Parathyroid adenoma (tissue), 2 donors: ENCODE measurements at regions not wholly inside any gene's neighbourhood (a gene's known extent, or its start where the extent isn't known, plus 50 kb on each side); places are given as distances from the start of the nearest gene placed in this dataset.

Experiments
- H2AFZ ChIP-seq: fragments of 300-600 bp; sonication (generic); one replicate; pipeline ENCODE4 v1.7.0; 2017; ENCODE audit warnings: antibody characterized with exemption, mild to moderate bottlenecking
- H3K27ac ChIP-seq: fragments of 300-600 bp; sonication (generic); one replicate; pipeline ENCODE4 v1.7.0; 2017
- H3K27me3 ChIP-seq: fragments of 300-600 bp; sonication (generic); one replicate; pipeline ENCODE4 v1.7.0; 2017; ENCODE audit warnings: low read length; ENCODE audit not compliant: control insufficient read depth, insufficient read depth
- H3K36me3 ChIP-seq: fragments of 300-600 bp; sonication (generic); one replicate; pipeline ENCODE4 v1.7.0; 2017; ENCODE audit warnings: low read length; ENCODE audit not compliant: control insufficient read depth, insufficient read depth
- H3K4me1 ChIP-seq: fragments of 300-600 bp; sonication (generic); one replicate; pipeline ENCODE4 v1.7.0; 2017; ENCODE audit warnings: control low read depth
- H3K4me2 ChIP-seq: fragments of 300-600 bp; sonication (generic); one replicate; pipeline ENCODE4 v1.7.0; 2017; ENCODE audit warnings: low read length
- H3K4me3 ChIP-seq: fragments of 300-600 bp; sonication (generic); one replicate; pipeline ENCODE4 v1.7.0; 2017; ENCODE audit warnings: low read depth, low read length
- H3K79me2 ChIP-seq: fragments of 300-600 bp; sonication (generic); one replicate; pipeline ENCODE4 v1.7.0; 2017; ENCODE audit warnings: control low read depth
- H3K9ac ChIP-seq: fragments of 300-600 bp; sonication (generic); one replicate; pipeline ENCODE4 v1.7.0; 2017; ENCODE audit warnings: mild to moderate bottlenecking
- H3K9me3 ChIP-seq: fragments of 300-600 bp; sonication (generic); one replicate; pipeline ENCODE4 v1.7.0; 2017; ENCODE audit warnings: low read length; ENCODE audit not compliant: control insufficient read depth
- TF ChIP-seq, protein P1 (sequence below): fragments of 300-600 bp; sonication (generic); IDR thresholded peaks from one replicate; pipeline ENCODE4 v1.7.0; 2017; ENCODE audit warnings: antibody characterized with exemption, mild to moderate bottlenecking
- donor health status: primary hyperparathyroidism.

DNA sequence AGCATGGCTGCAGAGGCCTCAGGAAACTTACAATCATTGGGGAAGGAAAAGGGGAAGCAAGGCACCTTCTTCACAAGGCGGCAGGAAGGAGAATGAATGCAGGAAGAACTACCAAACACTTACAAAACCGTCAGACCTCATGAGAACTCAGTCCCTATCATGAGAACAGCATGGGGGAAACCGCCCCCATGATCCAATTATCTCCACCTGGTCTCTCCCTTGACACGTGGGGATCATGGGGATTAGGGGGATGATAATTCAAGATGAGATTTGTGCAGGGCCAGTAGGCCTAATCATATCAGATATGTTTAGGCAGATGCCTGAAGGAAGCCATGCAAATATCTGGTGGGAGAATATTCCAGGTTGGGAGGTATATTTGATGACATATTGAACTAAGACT lies 1176.4 kb upstream of the CDH18 start:
- H3K9me3 ChIP-seq = no peaks in the 10 kb centered on the region
- no peaks in the 10 kb centered on the region for H3K27me3 ChIP-seq
- H3K4me3 ChIP-seq = no peak overlapping the region
- H3K4me2 ChIP-seq = no peak overlapping the region
- TF ChIP-seq, protein P1, sequence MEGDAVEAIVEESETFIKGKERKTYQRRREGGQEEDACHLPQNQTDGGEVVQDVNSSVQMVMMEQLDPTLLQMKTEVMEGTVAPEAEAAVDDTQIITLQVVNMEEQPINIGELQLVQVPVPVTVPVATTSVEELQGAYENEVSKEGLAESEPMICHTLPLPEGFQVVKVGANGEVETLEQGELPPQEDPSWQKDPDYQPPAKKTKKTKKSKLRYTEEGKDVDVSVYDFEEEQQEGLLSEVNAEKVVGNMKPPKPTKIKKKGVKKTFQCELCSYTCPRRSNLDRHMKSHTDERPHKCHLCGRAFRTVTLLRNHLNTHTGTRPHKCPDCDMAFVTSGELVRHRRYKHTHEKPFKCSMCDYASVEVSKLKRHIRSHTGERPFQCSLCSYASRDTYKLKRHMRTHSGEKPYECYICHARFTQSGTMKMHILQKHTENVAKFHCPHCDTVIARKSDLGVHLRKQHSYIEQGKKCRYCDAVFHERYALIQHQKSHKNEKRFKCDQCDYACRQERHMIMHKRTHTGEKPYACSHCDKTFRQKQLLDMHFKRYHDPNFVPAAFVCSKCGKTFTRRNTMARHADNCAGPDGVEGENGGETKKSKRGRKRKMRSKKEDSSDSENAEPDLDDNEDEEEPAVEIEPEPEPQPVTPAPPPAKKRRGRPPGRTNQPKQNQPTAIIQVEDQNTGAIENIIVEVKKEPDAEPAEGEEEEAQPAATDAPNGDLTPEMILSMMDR = no peak
- H3K27ac ChIP-seq = no peak overlapping the region
- no peaks in the 10 kb centered on the region for H3K4me1 ChIP-seq
- H3K79me2 ChIP-seq = no peaks in the 10 kb centered on the region
- H2AFZ ChIP-seq = no peak overlapping the region
- no peak overlapping the region for H3K9ac ChIP-seq
- H3K36me3 ChIP-seq = no peaks in the 10 kb centered on the region

DNA sequence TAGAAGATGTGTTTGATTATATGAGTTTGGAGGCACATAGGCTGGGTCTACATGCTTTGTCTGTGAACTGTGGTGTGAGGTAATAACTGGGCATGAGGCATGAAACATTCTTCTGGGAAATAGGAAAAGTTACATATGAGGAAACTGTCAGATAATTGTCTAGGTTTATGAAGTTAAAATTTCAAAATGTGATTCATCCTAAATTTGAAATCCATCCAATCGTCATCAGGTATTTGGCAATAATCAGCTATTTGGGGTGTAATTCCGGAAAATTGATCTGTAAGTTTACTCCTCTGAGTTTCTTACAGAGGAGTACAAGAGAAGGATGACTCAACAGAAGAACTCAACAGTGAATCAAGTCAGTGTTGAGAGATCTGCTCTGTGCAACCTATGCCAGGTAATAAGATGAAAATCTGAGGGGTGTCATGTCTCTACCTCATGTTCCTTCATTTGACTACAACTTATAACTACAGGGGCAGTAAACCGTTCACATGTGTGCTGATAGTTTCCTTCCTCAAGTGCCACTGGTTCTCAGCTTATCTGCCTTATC lies 1171.6 kb upstream of the CDH18 start:
- Histone ChIP-seq H3K9me3 (no peaks in the 10 kb centered on the region), H3K36me3 (peaks cover 4% of the 10 kb centered on the region), H3K9ac (no peak overlapping the region), H3K79me2 (no peaks in the 10 kb centered on the region), H3K27ac (no peak overlapping the region), H3K4me3 (no peak overlapping the region), H3K4me2 (no peak overlapping the region), H3K4me1 (no peaks in the 10 kb centered on the region), H2AFZ (no peak overlapping the region), H3K27me3 (no peaks in the 10 kb centered on the region)
- TF ChIP-seq, protein P1 = no peak

DNA sequence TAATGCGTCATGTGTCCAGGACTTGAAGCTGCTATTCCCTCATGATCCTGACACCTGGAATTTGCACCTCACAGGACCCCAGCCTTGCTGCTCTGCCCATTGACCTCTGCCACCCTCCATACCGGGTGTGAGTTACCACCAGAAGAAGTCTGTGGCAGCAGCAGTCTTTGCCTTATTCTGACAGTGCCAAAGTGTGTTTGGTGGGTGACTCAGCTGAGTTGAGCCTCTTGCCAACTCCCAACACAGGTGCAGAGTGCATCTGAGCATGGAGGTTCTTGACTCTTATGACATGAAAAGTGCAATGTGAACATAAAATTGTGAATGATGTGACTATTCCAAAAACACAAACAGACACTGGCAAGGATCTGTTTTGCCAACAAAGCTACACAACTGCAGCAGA lies 1166.5 kb upstream of the CDH18 start:
- Histone ChIP-seq H3K4me2 (no peak overlapping the region), H2AFZ (no peak overlapping the region)

DNA sequence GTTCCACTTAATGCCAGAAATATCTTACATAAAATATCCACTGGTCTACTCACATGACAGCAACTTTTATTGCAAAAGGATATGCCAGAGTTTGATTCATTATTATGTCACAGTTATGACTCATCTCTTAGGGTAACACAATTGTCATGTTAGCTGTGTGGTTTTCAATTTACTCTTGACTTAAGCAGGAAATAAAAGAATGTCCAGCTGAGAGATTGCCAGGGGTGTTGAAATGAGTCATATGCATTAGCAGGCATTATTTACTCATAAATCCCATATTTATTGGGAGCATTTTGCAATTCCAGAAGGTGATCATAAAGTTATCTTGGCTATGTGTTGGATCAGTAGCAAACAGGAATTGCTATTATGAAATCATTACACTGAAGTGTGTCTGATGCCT lies 1164.6 kb upstream of the CDH18 start:
- TF ChIP-seq, protein P1 = no peak
- peaks cover 4% of the 10 kb centered on the region for H3K36me3 ChIP-seq

More for the DNA sequence above, 1166.5 kb upstream of the CDH18 start:
- Histone ChIP-seq H3K4me3 (no peak overlapping the region), H3K36me3 (peaks cover 4% of the 10 kb centered on the region), H3K79me2 (no peaks in the 10 kb centered on the region), H3K27me3 (no peaks in the 10 kb centered on the region), H3K27ac (no peak overlapping the region), H3K9ac (no peak overlapping the region), H3K4me1 (no peaks in the 10 kb centered on the region), H3K9me3 (no peaks in the 10 kb centered on the region)
- TF ChIP-seq, protein P1 = no peak

DNA sequence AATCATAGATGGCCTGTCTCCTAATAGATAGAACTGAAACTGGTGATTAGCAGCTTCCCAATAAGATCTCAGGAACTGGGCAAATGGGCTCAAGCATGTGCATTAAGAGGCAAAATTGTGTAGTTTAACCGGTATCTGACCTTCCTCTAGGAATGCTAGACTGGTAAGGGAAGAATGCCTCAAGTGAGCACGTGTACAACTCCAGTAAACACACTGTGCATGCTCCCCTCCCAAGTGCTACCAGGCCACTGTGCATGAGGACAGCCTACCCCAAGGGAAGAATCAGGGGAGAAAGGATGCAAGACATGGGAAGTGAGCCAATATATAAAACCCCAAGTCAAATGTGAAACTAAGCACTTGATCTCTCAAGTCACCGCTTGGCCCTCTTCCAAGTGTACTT lies 1157.4 kb upstream of the CDH18 start:
- Histone ChIP-seq H3K9ac (no peak overlapping the region), H3K4me3 (no peak overlapping the region), H2AFZ (no peak overlapping the region), H3K79me2 (no peaks in the 10 kb centered on the region), H3K27ac (no peak overlapping the region), H3K27me3 (no peaks in the 10 kb centered on the region), H3K4me2 (no peak overlapping the region), H3K9me3 (no peaks in the 10 kb centered on the region), H3K4me1 (no peaks in the 10 kb centered on the region), H3K36me3 (no peaks in the 10 kb centered on the region)
- TF ChIP-seq, protein P1 = no peak

More for the DNA sequence above, 1164.6 kb upstream of the CDH18 start:
- Histone ChIP-seq H3K9me3 (no peaks in the 10 kb centered on the region), H3K4me3 (no peak overlapping the region), H3K79me2 (no peaks in the 10 kb centered on the region), H3K4me2 (no peak overlapping the region), H3K9ac (no peak overlapping the region), H2AFZ (no peak overlapping the region), H3K4me1 (no peaks in the 10 kb centered on the region), H3K27me3 (no peaks in the 10 kb centered on the region), H3K27ac (no peak overlapping the region)
